Kidney (tissue), 13 donors: ENCODE measurements at regions not wholly inside any gene's neighbourhood (a gene's known extent, or its start where the extent isn't known, plus 50 kb on each side); places are given as distances from the start of the nearest gene placed in this dataset.

ENCODE experiments used
- DNase-seq, 5 donors: peaks; one replicate each; pipeline ENCODE4 v3.0.0-alpha.2; 2013 to 2020
- FAIRE-seq: peaks from 2 replicates; lab custom pipeline; 2012; peaks lifted over from hg19 to GRCh38; lab: Jason Lieb, UNC
- H3K27ac ChIP-seq, 2 donors: one replicate each; pipeline ENCODE4 v1.7.0; 2013; ENCODE audit warnings: low read depth in 2 of 2, low read length in 2 of 2, inconsistent platforms in 1 of 2
- H3K27me3 ChIP-seq: one replicate; pipeline ENCODE4 v1.7.1; 2013; ENCODE audit warnings: low read length, inconsistent platforms; ENCODE audit not compliant: control insufficient read depth, insufficient read depth
- H3K36me3 ChIP-seq, 3 donors: one replicate each; pipeline versions ENCODE4 v1.7.0 to v1.7.1; 2013; ENCODE audit warnings: low read length in 3 of 3, control low read depth in 1 of 3, inconsistent platforms in 1 of 3; ENCODE audit not compliant: insufficient read depth in 3 of 3, control insufficient read depth in 2 of 3
- H3K4me1 ChIP-seq, 3 donors: one replicate each; pipeline versions ENCODE4 v1.7.0 to v1.7.1; 2013; ENCODE audit warnings: low read length in 3 of 3, inconsistent platforms in 1 of 3, low read depth in 1 of 3; ENCODE audit not compliant: control insufficient read depth in 2 of 3, insufficient read depth in 2 of 3
- H3K4me3 ChIP-seq, 3 donors: one replicate each; pipeline versions ENCODE4 v1.7.0 to v1.8.1; 2013; ENCODE audit warnings: low read length in 3 of 3, control low read depth in 1 of 3, inconsistent platforms in 1 of 3
- H3K9ac ChIP-seq, 3 donors: one replicate each; pipeline versions ENCODE4 v1.7.0 to v1.7.1; 2013; ENCODE audit warnings: low read length in 3 of 3, control low read depth in 1 of 3, inconsistent platforms in 1 of 3
- H3K9me3 ChIP-seq, 3 donors: one replicate each; pipeline versions ENCODE4 v1.7.0 to v1.7.1; 2013; ENCODE audit warnings: low read length in 3 of 3, control low read depth in 1 of 3, inconsistent platforms in 1 of 3; ENCODE audit not compliant: control insufficient read depth in 2 of 3, insufficient read depth in 1 of 3
- CTCF ChIP-seq: IDR thresholded peaks from 3 replicates; pipeline ENCODE4 v1.5.1; 2012; ENCODE audit warnings: mild to moderate bottlenecking, moderate library complexity, borderline replicate concordance; ENCODE audit not compliant: insufficient read depth; ENCODE audit errors: extremely low read depth
- intact Hi-C: fragments of 100-400 bp; cut with DNase I; formaldehyde crosslinking; loops from one replicate; pipeline ENCODE4 v1.11.1; 2022
- donor health status: control.
- donor health status: control.
- donor health status: control.
- donor health status: control.
- donor health status: control.
- donor health status: DM: yes; HTN: yes; CAD: no.
- donor health status: Normal renal cell carcinoma (clear cell type).

DNA sequence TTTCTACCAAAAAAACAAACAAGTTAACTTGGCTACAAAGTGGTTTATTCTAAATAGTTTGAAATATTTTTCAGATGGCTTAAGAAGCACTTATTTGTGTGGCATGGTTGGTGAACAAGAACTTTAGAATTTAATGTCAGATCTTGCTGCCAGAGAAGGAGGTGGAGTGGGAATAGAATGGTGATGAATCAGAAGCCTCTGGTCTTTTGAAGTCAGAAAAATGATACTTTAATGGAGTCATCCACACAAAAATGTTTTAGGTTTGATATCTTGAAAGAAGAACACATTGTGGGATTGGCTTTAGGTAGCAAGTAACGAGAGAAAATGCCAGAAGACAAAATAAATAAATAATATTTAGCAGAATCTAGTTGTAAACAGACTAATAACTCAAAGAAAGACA lies 243.1 kb upstream of the FANCL start:
- Histone ChIP-seq H3K4me3 (no peak overlapping the region), H3K4me1 (no peaks in the 10 kb centered on the region), H3K36me3 (no peaks in the 10 kb centered on the region), H3K9me3 (peaks cover 0 to 3% (median 0%) of the 10 kb centered on the region in 3 donors), H3K27ac (no peak overlapping the region), H3K9ac (no peak overlapping the region), H3K27me3 (no peaks in the 10 kb centered on the region)
- intact Hi-C loops: no loop called here
- DNase-seq (no peak), FAIRE-seq (no peak)
- no peak for TF ChIP-seq CTCF

- Histone ChIP-seq H3K36me3 (no peaks in the 10 kb centered on the region), H3K27ac (no peak overlapping the region), H3K27me3 (no peaks in the 10 kb centered on the region), H3K9me3 (peaks cover 0 to 3% (median 0%) of the 10 kb centered on the region in 3 donors), H3K9ac (no peak overlapping the region), H3K4me3 (no peak overlapping the region), H3K4me1 (no peaks in the 10 kb centered on the region)
- intact Hi-C loops: no loop called here
- TF ChIP-seq CTCF: no peak
- DNase-seq (no peak), FAIRE-seq (no peak)
Observed at GRCh38 chr2:58483307-58483706, 242.2 kb upstream of the FANCL start.

DNA sequence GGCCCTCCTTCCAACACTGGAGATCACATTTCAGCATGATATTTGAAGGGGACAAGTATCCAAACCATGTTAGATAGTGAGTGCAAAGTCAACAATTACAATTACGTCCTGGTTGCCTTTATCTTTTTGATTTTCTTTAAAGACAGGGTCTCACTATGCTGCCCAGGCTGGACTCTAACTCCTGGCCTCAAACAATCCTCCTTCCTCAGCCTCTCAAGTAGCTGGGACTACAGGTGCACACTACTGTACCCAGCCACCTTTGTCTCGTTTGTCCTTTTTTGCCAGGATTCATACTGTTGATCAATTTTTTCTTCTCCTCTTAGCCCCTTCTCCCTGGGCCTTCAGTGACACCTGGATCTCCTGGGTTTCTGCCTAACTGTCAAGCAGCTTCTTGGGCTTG lies 240.5 kb upstream of the FANCL start:
- Histone ChIP-seq H3K9ac (no peak overlapping the region), H3K27me3 (no peaks in the 10 kb centered on the region), H3K4me3 (no peak overlapping the region), H3K27ac (no peak overlapping the region), H3K9me3 (peaks cover 0 to 3% (median 0%) of the 10 kb centered on the region in 3 donors), H3K36me3 (no peaks in the 10 kb centered on the region), H3K4me1 (no peaks in the 10 kb centered on the region)
- DNase-seq (no peak), FAIRE-seq (no peak)
- intact Hi-C loops: no loop called here
- TF ChIP-seq CTCF: no peak

GRCh38 chr2:58480141-58480540 lies 239.0 kb upstream of the FANCL start:
- Histone ChIP-seq H3K27me3 (no peaks in the 10 kb centered on the region), H3K4me1 (no peaks in the 10 kb centered on the region), H3K36me3 (no peaks in the 10 kb centered on the region), H3K27ac (no peak overlapping the region), H3K4me3 (no peak overlapping the region), H3K9ac (no peak overlapping the region), H3K9me3 (no peaks in the 10 kb centered on the region)
- TF ChIP-seq CTCF: no peak
- intact Hi-C loops: no loop called here
- DNase-seq (no peak), FAIRE-seq (no peak)
